Body of pancreas (tissue), 4 donors: ENCODE measurements at regions not wholly inside any gene's neighbourhood (a gene's known extent, or its start where the extent isn't known, plus 50 kb on each side); places are given as distances from the start of the nearest gene placed in this dataset.

Source experiments
- POLR2A ChIP-seq, 3 donors: fragments of 450-650 bp; IDR thresholded peaks; one replicate each; pipeline ENCODE4 v1.6.1; 2016; ENCODE audit warnings: antibody characterized with exemption in 3 of 3, mild to moderate bottlenecking in 2 of 3
- TF ChIP-seq, protein P1 (sequence below), 7 experiments: fragments of 450-650 bp in 4 of 7; fragments of 200-600 bp in 3 of 7; sonication (generic) in 3 of 7; IDR thresholded peaks; one replicate each; pipeline ENCODE4 v1.5.1; 2016 to 2019; ENCODE audit warnings: antibody characterized with exemption in 7 of 7

DNA sequence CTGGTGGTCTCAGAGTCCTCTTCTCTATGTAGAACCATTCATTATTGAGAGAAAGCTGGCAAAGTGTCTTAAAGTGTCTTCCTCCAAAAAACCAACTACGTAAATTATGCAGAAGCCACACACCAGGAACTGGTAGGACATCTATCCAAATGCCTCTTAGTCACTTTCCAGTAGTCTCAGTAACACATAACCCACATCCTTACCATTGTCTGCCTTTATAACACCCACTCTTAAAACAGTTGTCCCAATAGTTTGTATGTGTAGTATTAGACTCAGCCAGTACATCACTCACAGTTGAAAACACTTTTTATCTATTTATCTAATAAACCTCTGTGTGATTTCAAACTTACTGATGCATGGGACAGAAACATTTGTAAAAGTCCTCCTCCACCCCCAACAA, 143.6 kb upstream of the HNRNPA3 start:
- TF ChIP-seq, protein P1, sequence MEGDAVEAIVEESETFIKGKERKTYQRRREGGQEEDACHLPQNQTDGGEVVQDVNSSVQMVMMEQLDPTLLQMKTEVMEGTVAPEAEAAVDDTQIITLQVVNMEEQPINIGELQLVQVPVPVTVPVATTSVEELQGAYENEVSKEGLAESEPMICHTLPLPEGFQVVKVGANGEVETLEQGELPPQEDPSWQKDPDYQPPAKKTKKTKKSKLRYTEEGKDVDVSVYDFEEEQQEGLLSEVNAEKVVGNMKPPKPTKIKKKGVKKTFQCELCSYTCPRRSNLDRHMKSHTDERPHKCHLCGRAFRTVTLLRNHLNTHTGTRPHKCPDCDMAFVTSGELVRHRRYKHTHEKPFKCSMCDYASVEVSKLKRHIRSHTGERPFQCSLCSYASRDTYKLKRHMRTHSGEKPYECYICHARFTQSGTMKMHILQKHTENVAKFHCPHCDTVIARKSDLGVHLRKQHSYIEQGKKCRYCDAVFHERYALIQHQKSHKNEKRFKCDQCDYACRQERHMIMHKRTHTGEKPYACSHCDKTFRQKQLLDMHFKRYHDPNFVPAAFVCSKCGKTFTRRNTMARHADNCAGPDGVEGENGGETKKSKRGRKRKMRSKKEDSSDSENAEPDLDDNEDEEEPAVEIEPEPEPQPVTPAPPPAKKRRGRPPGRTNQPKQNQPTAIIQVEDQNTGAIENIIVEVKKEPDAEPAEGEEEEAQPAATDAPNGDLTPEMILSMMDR (IDR thresholded peaks at IDR 0.05), result no peak
- no peak for TF ChIP-seq POLR2A (IDR thresholded peaks at IDR 0.05)
